ENCODE measurements at regions not wholly inside any gene's neighbourhood (a gene's known extent, or its start where the extent isn't known, plus 50 kb on each side); places are given as distances from the start of the nearest gene placed in this dataset.

- no peak for DNase-seq (ENCODE audit: low spot score)
Measured at GRCh38 chr3:23746441-23746840, 59.3 kb upstream of the UBE2E1 start.

DNA sequence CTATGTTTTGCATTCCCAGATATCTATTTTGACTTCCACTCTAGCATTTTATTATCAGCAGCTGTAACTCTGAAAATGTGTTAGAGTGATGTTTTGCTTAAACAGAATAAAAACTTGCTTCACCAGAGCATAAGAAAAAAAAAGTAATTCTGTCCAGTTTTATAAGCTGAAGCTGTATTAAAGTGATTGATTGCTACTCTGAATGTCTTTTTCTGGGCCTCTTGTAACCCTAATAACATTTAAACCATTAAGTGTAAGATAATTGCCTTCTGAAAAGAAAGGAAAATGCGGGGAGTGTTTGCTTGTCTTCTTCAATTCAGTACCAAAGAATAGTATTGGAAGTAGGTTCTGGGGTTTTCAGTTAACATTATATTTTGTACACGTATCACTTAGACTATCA is 57.9 kb upstream of the UBE2E1 start:
- DNase-seq (ENCODE audit: low spot score) = no peak

- DNase-seq (ENCODE audit: low spot score) = no peak
Measured at GRCh38 chr3:23748398-23749110, 57.2 kb upstream of the UBE2E1 start.

DNA sequence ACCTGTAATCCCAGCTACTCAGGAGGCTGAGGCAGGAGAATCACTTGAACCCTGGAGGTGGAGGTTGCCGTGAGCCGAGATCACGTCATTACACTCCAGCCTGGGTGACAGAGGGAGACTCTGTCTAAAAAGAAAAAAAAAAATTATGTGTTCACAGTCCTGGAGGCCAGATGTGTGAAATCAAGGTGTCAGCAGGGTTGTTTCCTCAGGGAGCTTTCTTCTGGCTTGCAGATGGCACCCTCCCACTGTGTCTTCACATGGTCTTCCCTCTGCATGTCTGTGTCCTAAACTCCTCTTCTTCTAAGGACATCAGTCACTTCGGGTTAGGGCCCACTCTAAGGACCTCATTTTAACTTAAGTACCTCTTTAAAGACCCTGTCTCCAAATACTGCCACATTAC is 56.1 kb upstream of the UBE2E1 start:
- no peak for DNase-seq (ENCODE audit: low spot score)

- no peak for DNase-seq (ENCODE audit: low spot score)
Measured at GRCh38 chr3:23750573-23751210, 55.1 kb upstream of the UBE2E1 start.

DNA sequence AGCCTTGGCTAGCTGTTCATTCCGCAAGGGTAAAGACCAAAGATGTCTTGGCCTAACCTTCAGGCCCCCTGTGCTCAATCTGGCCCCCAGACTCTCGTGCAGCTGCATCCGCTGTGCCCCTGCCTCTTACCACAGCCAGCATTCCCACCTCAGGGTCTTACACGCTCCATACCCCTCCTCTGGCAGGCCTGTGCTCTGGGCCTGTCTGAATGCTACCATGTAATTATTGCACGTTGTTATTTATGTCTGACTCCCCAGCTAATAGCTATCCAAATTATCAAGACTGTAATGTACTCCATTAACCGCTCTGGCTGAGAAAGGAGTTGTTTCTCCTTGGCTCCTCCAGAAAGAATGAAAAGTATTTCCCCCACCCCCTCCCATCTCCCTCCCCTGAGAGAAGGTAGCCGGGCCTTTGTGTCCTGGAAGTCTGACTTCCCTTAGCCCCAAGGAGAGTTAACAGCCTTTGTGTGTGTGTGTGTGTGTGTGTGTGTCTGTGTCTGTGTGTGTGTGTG is 54.5 kb upstream of the UBE2E1 start:
- no peak for DNase-seq (ENCODE audit: low spot score)

DNA sequence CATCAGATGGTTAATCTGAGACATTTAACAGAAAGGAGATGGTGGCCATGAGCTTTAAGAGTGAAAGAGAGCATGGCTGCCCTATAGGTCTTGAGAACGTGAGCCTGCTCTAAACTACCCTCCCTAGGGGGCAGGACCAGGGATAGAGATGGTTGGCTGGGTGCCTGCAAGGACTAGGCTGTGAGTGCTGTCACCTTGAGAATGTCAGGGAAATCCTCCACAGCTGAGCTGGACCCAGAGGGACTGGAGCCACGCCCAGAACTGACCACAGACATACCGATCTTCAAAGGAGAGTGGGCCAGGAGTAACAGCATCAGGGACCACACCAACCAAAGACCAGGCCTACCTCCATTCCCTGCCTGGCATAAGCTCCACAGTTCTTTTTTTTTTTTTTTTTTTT is 53.6 kb upstream of the UBE2E1 start:
- DNase-seq (ENCODE audit: low spot score) = no peak

GRCh38 chr3:23754215-23754614 is 51.5 kb upstream of the UBE2E1 start:
- no peak for DNase-seq (ENCODE audit: low spot score)

Measured in ureter (tissue), 1 donor.